Left ventricle myocardium inferior (tissue), 1 donor: ENCODE measurements at regions not wholly inside any gene's neighbourhood (a gene's known extent, or its start where the extent isn't known, plus 50 kb on each side); places are given as distances from the start of the nearest gene placed in this dataset.

Experiments
- DNase-seq: peaks from one replicate; pipeline ENCODE4 v3.0.0-alpha.2; 2020
- H3K27ac ChIP-seq: fragments of 200-600 bp; replicated peaks from 2 replicates; pipeline ENCODE4 v1.8.0; 2021
- H3K27me3 ChIP-seq: fragments of 200-600 bp; 2 replicates; pipeline ENCODE4 v1.8.0; 2021; ENCODE audit warnings: low read depth
- H3K36me3 ChIP-seq: fragments of 200-600 bp; 2 replicates; pipeline ENCODE4 v1.8.0; 2021
- H3K4me1 ChIP-seq: fragments of 200-600 bp; 2 replicates; pipeline ENCODE4 v1.8.0; 2021
- H3K4me3 ChIP-seq: fragments of 200-600 bp; 2 replicates; pipeline ENCODE4 v1.8.0; 2021; ENCODE audit warnings: mild to moderate bottlenecking, moderate library complexity
- H3K9me3 ChIP-seq: fragments of 200-600 bp; replicated peaks from 2 replicates; pipeline ENCODE4 v1.8.0; 2021
- CTCF ChIP-seq: fragments of 200-600 bp; IDR thresholded peaks from 2 replicates; pipeline ENCODE4 v1.8.0; 2021; ENCODE audit warnings: antibody characterized with exemption, mild to moderate bottlenecking, borderline replicate concordance
- intact Hi-C: fragments of 100-400 bp; cut with micrococcal nuclease; formaldehyde crosslinking; loops from one replicate; pipeline ENCODE4 v1.11.0; 2022
- donor health status: DM: no; HTN: yes; CAD: no; lungs with severe emphysema.

- TF ChIP-seq CTCF: no peak
- intact Hi-C loops: no loop called here
- DNase-seq: no peak
Observed at GRCh38 chr14:104513641-104514046, 65.9 kb upstream of the C14orf180 start.

GRCh38 chr14:104514156-104514848 lies 65.3 kb upstream of the C14orf180 start:
- peaks cover 14% of the 10 kb centered on the region for H3K9me3 ChIP-seq
- peaks cover 12% of the 10 kb centered on the region for H3K4me1 ChIP-seq
- H3K27ac ChIP-seq: no peak overlapping the region
- H3K4me3 ChIP-seq: no peak overlapping the region
- no peak for TF ChIP-seq CTCF
- peaks cover 42% of the 10 kb centered on the region for H3K27me3 ChIP-seq
- DNase-seq: peak; percentile 36
- no peaks in the 10 kb centered on the region for H3K36me3 ChIP-seq
- intact Hi-C loops: no loop called here

More at GRCh38 chr14:104513641-104514046, 65.9 kb upstream of the C14orf180 start:
- Histone ChIP-seq H3K27ac (no peak overlapping the region), H3K27me3 (peaks cover 39% of the 10 kb centered on the region), H3K4me3 (no peak overlapping the region), H3K9me3 (peaks cover 14% of the 10 kb centered on the region), H3K36me3 (no peaks in the 10 kb centered on the region), H3K4me1 (peaks cover 12% of the 10 kb centered on the region)

GRCh38 chr14:104515059-104515810 lies 64.3 kb upstream of the C14orf180 start:
- DNase-seq: no peak
- Histone ChIP-seq H3K36me3 (no peaks in the 10 kb centered on the region), H3K27ac (no peak overlapping the region), H3K4me1 (peaks cover 11% of the 10 kb centered on the region), H3K27me3 (peaks cover 38% of the 10 kb centered on the region), H3K9me3 (peaks cover 14% of the 10 kb centered on the region), H3K4me3 (no peak overlapping the region)
- no peak for TF ChIP-seq CTCF
- intact Hi-C loops: no loop called here

GRCh38 chr14:104515811-104516780 lies 63.5 kb upstream of the C14orf180 start:
- no peak for TF ChIP-seq CTCF
- DNase-seq: no peak
- H3K27me3 ChIP-seq: peaks cover 38% of the 10 kb centered on the region
- no peak overlapping the region for H3K4me3 ChIP-seq
- intact Hi-C loops: no loop called here
- peaks cover 3% of the 10 kb centered on the region for H3K4me1 ChIP-seq
- peaks cover 14% of the 10 kb centered on the region for H3K9me3 ChIP-seq
- H3K27ac ChIP-seq: no peak overlapping the region
- no peaks in the 10 kb centered on the region for H3K36me3 ChIP-seq

GRCh38 chr14:104516906-104517305 lies 62.7 kb upstream of the C14orf180 start:
- Histone ChIP-seq H3K4me3 (no peak overlapping the region), H3K27me3 (peaks cover 38% of the 10 kb centered on the region), H3K36me3 (no peaks in the 10 kb centered on the region), H3K9me3 (peaks cover 14% of the 10 kb centered on the region), H3K4me1 (no peaks in the 10 kb centered on the region), H3K27ac (no peak overlapping the region)
- intact Hi-C loops: no loop called here
- DNase-seq: no peak
- no peak for TF ChIP-seq CTCF
